Trophoblast cell (in vitro differentiated cells and primary cell): ENCODE measurements at regions not wholly inside any gene's neighbourhood (a gene's known extent, or its start where the extent isn't known, plus 50 kb on each side); places are given as distances from the start of the nearest gene placed in this dataset.

Experiments used
- DNase-seq, 2 donors: peaks; one replicate each; pipeline ENCODE4 v3.0.0-alpha.2; 2016
- H2AFZ ChIP-seq: 2 replicates; pipeline ENCODE4 v1.6.1; 2013; ENCODE audit warnings: low read length, moderate library complexity, mild to moderate bottlenecking; ENCODE audit not compliant: insufficient read depth, poor library complexity
- H2AK5ac ChIP-seq: 2 replicates; pipeline ENCODE4 v1.6.1; 2013; ENCODE audit warnings: mild to moderate bottlenecking, low read length
- H2BK120ac ChIP-seq: 2 replicates; pipeline ENCODE4 v1.6.1; 2013; ENCODE audit warnings: low read length, mild to moderate bottlenecking, moderate library complexity; ENCODE audit not compliant: insufficient read depth, poor library complexity
- H2BK12ac ChIP-seq: 2 replicates; pipeline ENCODE4 v1.6.1; 2013; ENCODE audit warnings: mild to moderate bottlenecking, low read length, moderate library complexity
- H2BK5ac ChIP-seq: 2 replicates; pipeline ENCODE4 v1.6.1; 2013; ENCODE audit warnings: low read length, low read depth, moderate library complexity, mild to moderate bottlenecking; ENCODE audit not compliant: poor library complexity
- H3K14ac ChIP-seq: 2 replicates; pipeline ENCODE4 v1.6.1; 2013; ENCODE audit warnings: mild to moderate bottlenecking, low read length
- H3K18ac ChIP-seq: 2 replicates; pipeline ENCODE4 v1.6.1; 2013; ENCODE audit warnings: mild to moderate bottlenecking, low read length
- H3K23ac ChIP-seq: 2 replicates; pipeline ENCODE4 v1.6.1; 2013; ENCODE audit warnings: low read length
- H3K27ac ChIP-seq: 2 replicates; pipeline ENCODE4 v1.5.1; 2013; ENCODE audit warnings: low read depth, mild to moderate bottlenecking, inconsistent platforms, low read length, moderate library complexity
- H3K27me3 ChIP-seq: 2 replicates; pipeline ENCODE4 v1.6.1; 2013; ENCODE audit warnings: inconsistent platforms, mild to moderate bottlenecking, low read length, moderate library complexity; ENCODE audit not compliant: insufficient read depth
- H3K36me3 ChIP-seq, 2 experiments: 1 replicate in 1 of 2; 2 replicates in 1 of 2; pipeline ENCODE4 v1.6.1; 2013; ENCODE audit warnings: low read length in 2 of 2, mild to moderate bottlenecking in 2 of 2, moderate library complexity in 1 of 2; ENCODE audit not compliant: insufficient read depth in 2 of 2, control insufficient read depth in 1 of 2
- H3K4ac ChIP-seq: 2 replicates; pipeline ENCODE4 v1.6.1; 2013; ENCODE audit warnings: low read depth, mild to moderate bottlenecking, low read length, moderate library complexity
- H3K4me1 ChIP-seq, 2 experiments: 1 replicate in 1 of 2; 2 replicates in 1 of 2; pipeline ENCODE4 v1.6.1; 2013; ENCODE audit warnings: low read length in 2 of 2, mild to moderate bottlenecking in 2 of 2, moderate library complexity in 1 of 2; ENCODE audit not compliant: insufficient read depth in 2 of 2, control insufficient read depth in 1 of 2
- H3K4me2 ChIP-seq: 2 replicates; pipeline ENCODE4 v1.6.1; 2013; ENCODE audit warnings: inconsistent platforms, mild to moderate bottlenecking, low read length, moderate library complexity
- H3K4me3 ChIP-seq: 2 replicates; pipeline ENCODE4 v1.5.1; 2013; ENCODE audit warnings: mild to moderate bottlenecking, low read depth, low read length, inconsistent platforms
- H3K79me1 ChIP-seq: one replicate; pipeline ENCODE4 v1.6.1; 2013; ENCODE audit warnings: low read length
- H3K79me2 ChIP-seq: 2 replicates; pipeline ENCODE4 v1.6.1; 2013; ENCODE audit warnings: low read length, mild to moderate bottlenecking; ENCODE audit not compliant: control insufficient read depth, insufficient read depth, poor library complexity
- H3K9ac ChIP-seq: 2 replicates; pipeline ENCODE4 v1.6.1; 2013; ENCODE audit warnings: mild to moderate bottlenecking, low read length
- H3K9me3 ChIP-seq: 2 replicates; pipeline ENCODE4 v1.6.1; 2013; ENCODE audit warnings: low read depth, mild to moderate bottlenecking, control low read depth, inconsistent platforms, low read length; ENCODE audit not compliant: insufficient read depth
- H4K12ac ChIP-seq: 2 replicates; pipeline ENCODE4 v1.6.1; 2013; ENCODE audit warnings: low read depth, mild to moderate bottlenecking, low read length, moderate library complexity
- H4K8ac ChIP-seq: 2 replicates; pipeline ENCODE4 v1.6.1; 2013; ENCODE audit warnings: low read depth, mild to moderate bottlenecking, low read length, moderate library complexity
- H4K91ac ChIP-seq: one replicate; pipeline ENCODE4 v1.6.1; 2013; ENCODE audit warnings: low read depth, mild to moderate bottlenecking, low read length, moderate library complexity
- WGBS: extraction: QIAGEN DNeasy Blood & Tissue Kit; methylation state at CpG from one replicate; pipeline ENCODE4 v1.1.7; 2013; ENCODE audit warnings: missing lambda C conversion rate; ENCODE audit not compliant: insufficient read length, insufficient coverage; ENCODE audit errors: extremely low coverage; 5-methylcytosine and 5-hydroxymethylcytosine counted together

DNA sequence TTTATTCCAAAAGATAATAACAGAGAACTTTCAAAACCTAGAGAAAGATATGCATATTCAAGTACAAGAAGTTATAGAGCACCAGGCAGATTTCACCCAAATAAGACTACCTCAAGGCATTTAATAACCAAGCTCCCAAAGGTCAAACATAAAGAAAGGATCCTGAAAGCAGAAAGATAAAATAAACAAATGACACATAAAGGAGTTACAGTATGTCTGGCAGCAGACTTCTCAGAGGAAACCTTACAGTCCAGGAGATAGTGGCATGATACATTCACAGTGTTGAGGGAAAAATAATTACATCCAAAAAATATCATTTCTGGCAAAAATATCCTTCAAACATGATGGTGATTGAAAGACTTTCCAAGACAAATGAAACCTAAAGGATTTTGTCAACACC is 185.8 kb upstream of the POU1F1 start:
- Histone ChIP-seq H2AK5ac (no peak overlapping the region), H4K8ac (no peak overlapping the region), H2BK5ac (no peak overlapping the region), H2BK120ac (no peak overlapping the region), H3K14ac (no peak overlapping the region), H4K91ac (no peak overlapping the region), H3K18ac (no peak overlapping the region), H3K23ac (no peak overlapping the region), H3K27me3 (no peaks in the 10 kb centered on the region), H3K36me3 (no peaks in the 10 kb centered on the region), H3K27ac (no peak overlapping the region), H3K79me1 (no peaks in the 10 kb centered on the region), H2AFZ (no peak overlapping the region), H3K4me1 (peaks cover 0 to 3% of the 10 kb centered on the region in 2 experiments), H3K9ac (no peak overlapping the region), H3K4me3 (no peak overlapping the region), H3K9me3 (no peaks in the 10 kb centered on the region), H2BK12ac (no peak overlapping the region), H4K12ac (no peak overlapping the region), H3K79me2 (no peaks in the 10 kb centered on the region), H3K4ac (no peak overlapping the region), H3K4me2 (no peak overlapping the region)
- no peak for DNase-seq

DNA sequence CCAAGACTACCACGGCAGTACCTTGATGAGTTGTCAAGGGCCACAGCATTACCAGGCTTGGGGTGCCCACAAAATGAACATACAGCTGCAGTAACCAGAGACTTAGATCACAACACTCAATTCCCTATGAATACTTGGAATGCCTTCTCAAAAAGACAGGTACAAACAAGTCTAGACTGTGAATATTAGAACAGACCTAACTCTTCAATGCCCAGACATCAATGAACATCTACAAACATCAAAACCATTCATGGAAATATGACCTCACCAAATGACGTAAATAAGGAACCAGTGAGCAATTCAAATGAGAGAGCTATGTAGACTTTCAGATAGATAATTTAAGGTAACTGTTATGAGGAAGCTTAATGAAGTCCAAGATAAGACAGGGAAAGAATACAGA is 185.1 kb upstream of the POU1F1 start:
- no CpG with 5 or more reads among the region's 2 CpGs for WGBS
- no peak for DNase-seq
- Histone ChIP-seq H4K12ac (no peak overlapping the region), H3K14ac (no peak overlapping the region), H3K4me3 (no peak overlapping the region), H3K4me1 (peaks cover 0 to 3% of the 10 kb centered on the region in 2 experiments), H3K27ac (no peak overlapping the region), H3K79me2 (no peaks in the 10 kb centered on the region), H3K9ac (no peak overlapping the region), H2AFZ (no peak overlapping the region), H4K91ac (no peak overlapping the region), H2BK12ac (no peak overlapping the region), H3K9me3 (no peaks in the 10 kb centered on the region), H3K27me3 (no peaks in the 10 kb centered on the region), H3K23ac (no peak overlapping the region), H2AK5ac (no peak overlapping the region), H4K8ac (no peak overlapping the region), H2BK5ac (no peak overlapping the region), H3K4ac (no peak overlapping the region), H3K18ac (no peak overlapping the region), H3K36me3 (no peaks in the 10 kb centered on the region), H3K79me1 (no peaks in the 10 kb centered on the region), H3K4me2 (no peak overlapping the region), H2BK120ac (no peak overlapping the region)

DNA sequence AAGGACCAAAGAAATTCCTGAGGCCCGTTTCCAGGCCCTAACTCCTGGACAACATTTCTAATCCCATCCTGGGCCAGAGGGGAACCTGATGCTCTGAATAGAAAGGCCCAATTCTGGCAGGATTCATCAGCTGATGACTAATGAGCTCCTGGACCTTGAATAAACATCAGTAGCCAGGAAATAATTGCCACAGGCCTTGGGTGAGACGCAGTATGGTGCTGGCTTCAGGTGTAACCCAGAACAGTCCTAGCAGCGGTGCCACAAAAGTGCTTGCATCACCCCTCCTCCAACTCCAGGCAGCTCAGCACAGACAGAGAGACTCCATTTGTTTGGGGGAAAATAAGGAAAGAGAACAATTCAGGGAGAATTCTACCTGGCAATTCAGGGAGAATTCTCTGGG is 184.7 kb upstream of the POU1F1 start:
- Histone ChIP-seq H3K18ac (no peak overlapping the region), H2BK120ac (no peak overlapping the region), H2BK5ac (no peak overlapping the region), H4K91ac (no peak overlapping the region), H3K9ac (no peak overlapping the region), H3K79me1 (no peaks in the 10 kb centered on the region), H4K12ac (no peak overlapping the region), H3K36me3 (no peaks in the 10 kb centered on the region), H3K27ac (no peak overlapping the region), H3K27me3 (no peaks in the 10 kb centered on the region), H3K4ac (no peak overlapping the region), H3K4me1 (peaks cover 0 to 3% of the 10 kb centered on the region in 2 experiments), H3K4me3 (no peak overlapping the region), H3K4me2 (no peak overlapping the region), H3K14ac (no peak overlapping the region), H2AFZ (no peak overlapping the region), H4K8ac (no peak overlapping the region), H2BK12ac (no peak overlapping the region), H3K9me3 (no peaks in the 10 kb centered on the region), H3K79me2 (no peaks in the 10 kb centered on the region), H2AK5ac (no peak overlapping the region), H3K23ac (no peak overlapping the region)
- no CpG with 5 or more reads among the region's 3 CpGs for WGBS
- no peak for DNase-seq

DNA sequence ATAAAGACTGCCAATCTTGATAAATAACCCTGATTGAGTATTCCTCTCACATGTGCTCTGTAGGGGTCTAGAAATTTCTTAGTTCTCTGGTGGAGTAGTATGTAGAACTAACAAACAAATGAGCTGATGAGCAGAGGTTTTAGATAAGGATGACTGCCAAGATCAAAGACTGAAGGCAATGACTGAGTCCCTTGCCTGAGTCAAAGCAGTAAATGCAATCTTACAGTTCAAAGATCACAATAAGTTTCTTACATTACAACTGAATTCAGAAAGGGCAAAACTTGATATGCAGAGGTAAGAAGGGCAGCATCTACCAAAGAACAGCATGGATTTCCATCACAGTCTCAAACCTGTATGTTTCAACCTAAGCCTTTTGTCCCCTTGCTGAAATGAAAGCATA is 172.2 kb upstream of the POU1F1 start:
- Histone ChIP-seq H3K4me2 (no peak overlapping the region), H4K91ac (no peak overlapping the region), H3K4me1 (no peaks in the 10 kb centered on the region), H3K27ac (no peak overlapping the region), H3K23ac (no peak overlapping the region), H3K14ac (no peak overlapping the region), H2BK5ac (no peak overlapping the region), H3K9me3 (no peaks in the 10 kb centered on the region), H2AFZ (no peak overlapping the region), H4K12ac (no peak overlapping the region), H4K8ac (no peak overlapping the region), H3K4ac (no peak overlapping the region), H2AK5ac (no peak overlapping the region), H2BK12ac (no peak overlapping the region), H2BK120ac (no peak overlapping the region), H3K4me3 (no peak overlapping the region), H3K27me3 (no peaks in the 10 kb centered on the region), H3K36me3 (no peaks in the 10 kb centered on the region), H3K18ac (no peak overlapping the region), H3K79me1 (no peaks in the 10 kb centered on the region), H3K79me2 (no peaks in the 10 kb centered on the region), H3K9ac (no peak overlapping the region)
- DNase-seq, result no peak
